Epithelial cell of proximal tubule (primary cell): ENCODE measurements at regions not wholly inside any gene's neighbourhood (a gene's known extent, or its start where the extent isn't known, plus 50 kb on each side); places are given as distances from the start of the nearest gene placed in this dataset.

ENCODE experiments used
- DNase-seq: peaks from one replicate; pipeline ENCODE4 v3.0.0-alpha.2; 2011; ENCODE audit warnings: low read depth
- H3K4me3 ChIP-seq: 2 replicates; pipeline ENCODE4 v1.5.1; 2011; ENCODE audit warnings: low read depth, mild to moderate bottlenecking, low read length
- TF ChIP-seq, protein P1 (sequence below): conservative IDR thresholded peaks from 2 replicates; pipeline ENCODE4 v1.5.1; 2012; ENCODE audit warnings: low read depth, mild to moderate bottlenecking, low read length

DNA sequence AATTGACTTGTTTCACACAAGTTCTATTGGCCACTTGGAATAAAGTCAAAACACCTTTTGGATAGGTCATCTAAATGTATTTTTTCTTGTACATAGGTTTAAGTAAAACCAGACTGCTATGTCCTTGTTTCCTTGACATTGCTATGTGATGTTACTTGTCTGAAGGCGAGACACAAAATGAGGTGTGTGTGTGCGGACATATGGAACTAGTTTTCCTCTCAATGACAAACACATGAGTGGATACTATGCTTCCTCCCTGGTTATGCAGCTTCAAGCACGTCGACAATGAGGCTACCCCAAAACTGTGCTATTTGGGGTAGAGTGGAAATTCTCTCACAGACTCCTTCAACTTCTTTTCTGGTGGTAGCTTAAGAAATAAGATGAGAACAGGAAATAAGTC, 276.8 kb downstream of the GAS1 start:
- no peak overlapping the region for H3K4me3 ChIP-seq
- TF ChIP-seq, protein P1, sequence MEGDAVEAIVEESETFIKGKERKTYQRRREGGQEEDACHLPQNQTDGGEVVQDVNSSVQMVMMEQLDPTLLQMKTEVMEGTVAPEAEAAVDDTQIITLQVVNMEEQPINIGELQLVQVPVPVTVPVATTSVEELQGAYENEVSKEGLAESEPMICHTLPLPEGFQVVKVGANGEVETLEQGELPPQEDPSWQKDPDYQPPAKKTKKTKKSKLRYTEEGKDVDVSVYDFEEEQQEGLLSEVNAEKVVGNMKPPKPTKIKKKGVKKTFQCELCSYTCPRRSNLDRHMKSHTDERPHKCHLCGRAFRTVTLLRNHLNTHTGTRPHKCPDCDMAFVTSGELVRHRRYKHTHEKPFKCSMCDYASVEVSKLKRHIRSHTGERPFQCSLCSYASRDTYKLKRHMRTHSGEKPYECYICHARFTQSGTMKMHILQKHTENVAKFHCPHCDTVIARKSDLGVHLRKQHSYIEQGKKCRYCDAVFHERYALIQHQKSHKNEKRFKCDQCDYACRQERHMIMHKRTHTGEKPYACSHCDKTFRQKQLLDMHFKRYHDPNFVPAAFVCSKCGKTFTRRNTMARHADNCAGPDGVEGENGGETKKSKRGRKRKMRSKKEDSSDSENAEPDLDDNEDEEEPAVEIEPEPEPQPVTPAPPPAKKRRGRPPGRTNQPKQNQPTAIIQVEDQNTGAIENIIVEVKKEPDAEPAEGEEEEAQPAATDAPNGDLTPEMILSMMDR: no peak
- no peak for DNase-seq

DNA sequence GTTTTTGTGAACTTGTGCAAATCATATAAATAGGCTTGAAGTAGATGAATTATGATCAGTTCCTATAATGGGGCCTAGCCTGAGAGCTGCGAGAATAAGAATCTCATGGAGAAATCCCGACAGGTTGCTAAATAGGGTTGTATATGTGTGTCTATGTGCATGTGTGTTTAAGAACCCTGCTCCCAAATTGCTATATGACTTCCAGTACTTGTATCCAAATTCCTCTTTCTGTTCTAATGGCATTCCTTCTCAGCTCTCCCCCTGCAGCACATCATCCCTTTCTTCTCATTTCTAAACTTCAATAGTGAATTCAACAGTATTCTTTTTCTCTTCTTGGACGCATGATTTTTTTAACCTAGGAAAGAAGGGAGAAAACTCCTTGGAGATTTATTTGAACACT, 277.2 kb downstream of the GAS1 start:
- no peak for DNase-seq
- H3K4me3 ChIP-seq: no peak overlapping the region
- TF ChIP-seq, protein P1: no peak

DNA sequence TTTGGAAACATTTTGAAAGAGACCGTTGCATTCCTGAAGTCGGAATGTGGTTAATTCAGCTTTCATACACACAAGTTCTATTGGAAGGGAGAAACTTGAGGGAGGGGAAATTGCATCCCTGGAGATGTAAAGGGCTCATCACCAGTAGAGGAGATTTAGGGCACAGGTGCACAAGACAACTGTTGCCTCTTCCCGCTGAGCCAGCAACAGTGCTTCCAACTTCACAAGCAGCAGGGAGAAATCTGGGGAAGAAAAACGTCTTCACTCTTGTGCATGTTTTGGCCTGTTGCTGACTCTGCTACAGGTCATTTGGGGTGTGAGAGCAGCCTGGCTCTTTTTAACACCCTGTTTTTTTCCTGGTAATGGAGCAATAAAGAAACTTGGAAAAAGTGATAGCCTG, 277.9 kb downstream of the GAS1 start:
- no peak overlapping the region for H3K4me3 ChIP-seq
- TF ChIP-seq, protein P1: no peak
- no peak for DNase-seq

DNA sequence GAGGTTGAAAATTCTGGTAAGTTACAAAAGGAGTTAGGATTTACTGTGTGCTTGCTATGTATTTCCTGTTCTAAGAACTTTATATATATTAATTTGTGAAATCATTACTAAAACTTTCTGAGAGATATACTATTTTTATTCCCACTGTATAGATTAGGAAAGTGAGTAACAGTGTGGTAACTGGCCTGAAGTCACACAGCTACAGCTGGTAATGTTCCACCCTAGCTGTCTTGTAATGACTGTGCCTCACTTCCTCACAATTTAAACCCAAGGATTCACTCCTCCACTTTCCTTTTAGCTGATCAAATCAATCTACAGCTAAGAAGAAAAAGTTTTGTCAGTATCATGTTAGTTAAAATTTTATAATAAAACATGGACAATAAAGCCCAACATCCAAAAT, 278.8 kb downstream of the GAS1 start:
- no peak overlapping the region for H3K4me3 ChIP-seq
- TF ChIP-seq, protein P1: no peak
- DNase-seq: no peak

DNA sequence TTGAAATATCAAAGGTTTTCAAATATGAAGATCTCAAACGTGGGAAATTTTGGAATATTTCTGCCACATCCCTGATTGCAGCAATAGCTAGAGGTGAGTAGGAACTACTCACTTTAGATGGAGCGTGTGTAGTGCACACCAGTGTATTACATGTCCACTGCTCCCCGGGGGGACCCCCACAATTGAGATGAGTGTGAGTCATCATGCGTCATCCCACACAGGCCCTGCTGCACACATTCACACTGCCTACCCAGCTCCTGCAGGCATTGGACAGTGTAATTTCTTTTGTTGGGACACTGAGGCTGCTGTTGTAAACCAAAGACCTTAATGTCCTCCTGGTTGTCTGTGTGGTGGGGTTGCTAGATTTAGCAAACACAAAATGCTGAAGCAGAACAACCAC, 280.0 kb downstream of the GAS1 start:
- DNase-seq: no peak
- TF ChIP-seq, protein P1: no peak
- no peak overlapping the region for H3K4me3 ChIP-seq

DNA sequence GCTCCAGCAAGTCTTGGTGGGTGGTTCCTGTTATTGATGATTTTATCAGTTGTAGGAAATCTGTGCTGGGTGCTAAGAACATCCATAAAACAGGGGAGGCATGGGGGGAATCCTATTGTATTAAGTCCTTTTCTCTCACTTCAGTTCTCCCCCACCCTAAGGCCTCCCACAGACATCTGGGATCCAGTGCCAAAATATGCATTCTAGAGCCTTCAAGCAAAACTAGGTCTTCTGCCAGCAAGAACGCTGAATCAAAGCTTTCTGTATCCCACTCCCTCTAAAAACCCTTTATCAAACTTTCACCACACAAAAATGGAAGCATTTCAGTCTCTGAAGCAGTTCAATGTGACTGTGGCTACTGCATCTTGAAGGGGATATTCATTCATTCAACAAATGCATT, 281.9 kb downstream of the GAS1 start:
- no peak for DNase-seq
- no peak overlapping the region for H3K4me3 ChIP-seq
- TF ChIP-seq, protein P1: no peak

DNA sequence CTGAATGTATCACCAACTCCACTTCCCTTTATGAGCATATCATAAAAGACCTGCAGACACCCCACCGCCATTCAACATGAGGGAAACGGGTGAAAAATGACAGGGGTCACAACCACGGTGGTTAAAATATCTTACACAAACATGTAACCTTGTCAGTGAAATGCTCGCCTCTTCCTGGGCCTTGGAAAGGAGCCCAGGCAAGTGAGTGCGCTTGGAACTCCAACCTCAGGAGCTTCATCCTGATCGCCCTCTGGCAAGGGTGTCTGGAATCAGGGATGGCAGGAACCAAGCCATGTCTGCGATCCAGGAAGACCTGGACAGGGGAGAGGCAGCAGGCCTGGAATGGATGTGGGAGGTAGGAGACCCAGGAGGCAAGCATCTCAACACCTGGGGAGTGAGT, 282.7 kb downstream of the GAS1 start:
- TF ChIP-seq, protein P1: no peak
- DNase-seq: no peak
- H3K4me3 ChIP-seq: no peak overlapping the region
